ENCODE measurements at regions not wholly inside any gene's neighbourhood (a gene's known extent, or its start where the extent isn't known, plus 50 kb on each side); places are given as distances from the start of the nearest gene placed in this dataset.
"Not testable (repeated sequence)": the region's sequence is repeated elsewhere in the genome, so short reads cannot be mapped to it uniquely, and the experiment has no call there.

- DNase-seq, result no peak
These were observed 52.7 kb upstream of the LARP1 start for GRCh38 chr5:154702477-154702876.

GRCh38 chr5:154701725-154702124, 53.5 kb upstream of the LARP1 start:
- not testable (repeated sequence) for DNase-seq

GRCh38 chr5:154701181-154701580, 54.0 kb upstream of the LARP1 start:
- DNase-seq, result no peak

- not testable (repeated sequence) for DNase-seq
These were observed 54.8 kb upstream of the LARP1 start for GRCh38 chr5:154700289-154700928.

- no peak for DNase-seq
These were observed 56.4 kb upstream of the LARP1 start for GRCh38 chr5:154698763-154699162.

- DNase-seq, result no peak
These were observed 57.8 kb upstream of the LARP1 start for GRCh38 chr5:154697371-154697770.

GRCh38 chr5:154696891-154697290, 58.3 kb upstream of the LARP1 start:
- DNase-seq, result no peak

GRCh38 chr5:154694159-154694558, 61.0 kb upstream of the LARP1 start:
- no peak for DNase-seq

GRCh38 chr5:154690488-154690887, 64.7 kb upstream of the LARP1 start:
- no peak for DNase-seq

- DNase-seq, result no peak
These were observed 68.7 kb upstream of the LARP1 start for GRCh38 chr5:154686490-154686889.

- DNase-seq, result no peak
These were observed 71.9 kb upstream of the LARP1 start for GRCh38 chr5:154683101-154683880.

GRCh38 chr5:154679501-154679900, 75.7 kb upstream of the LARP1 start:
- DNase-seq, result no peak

GRCh38 chr5:154677921-154678320, 77.3 kb upstream of the LARP1 start:
- DNase-seq, result no peak

GRCh38 chr5:154676508-154676907, 78.7 kb upstream of the LARP1 start:
- no peak for DNase-seq

GRCh38 chr5:154674029-154674428, 81.1 kb upstream of the LARP1 start:
- DNase-seq, result no peak

- DNase-seq, result no peak
These were observed 81.7 kb upstream of the LARP1 start for GRCh38 chr5:154673506-154673905.

- not testable (repeated sequence) for DNase-seq
These were observed 85.3 kb upstream of the LARP1 start for GRCh38 chr5:154669913-154670312.

GRCh38 chr5:154669402-154669801, 85.8 kb upstream of the LARP1 start:
- DNase-seq, result no peak

GRCh38 chr5:154664869-154665268, 90.3 kb upstream of the LARP1 start:
- no peak for DNase-seq

GRCh38 chr5:154663424-154663823, 91.8 kb upstream of the LARP1 start:
- no peak for DNase-seq

- no peak for DNase-seq
These were observed 100.4 kb upstream of the LARP1 start for GRCh38 chr5:154654486-154655371.

- DNase-seq, result no peak
These were observed 101.3 kb upstream of the LARP1 start for GRCh38 chr5:154653764-154654485.

- no peak for DNase-seq
These were observed 101.8 kb upstream of the LARP1 start for GRCh38 chr5:154653418-154653763.

All from COR-L47 (cell line).